ENCODE measurements at regions not wholly inside any gene's neighbourhood (a gene's known extent, or its start where the extent isn't known, plus 50 kb on each side); places are given as distances from the start of the nearest gene placed in this dataset.

DNA sequence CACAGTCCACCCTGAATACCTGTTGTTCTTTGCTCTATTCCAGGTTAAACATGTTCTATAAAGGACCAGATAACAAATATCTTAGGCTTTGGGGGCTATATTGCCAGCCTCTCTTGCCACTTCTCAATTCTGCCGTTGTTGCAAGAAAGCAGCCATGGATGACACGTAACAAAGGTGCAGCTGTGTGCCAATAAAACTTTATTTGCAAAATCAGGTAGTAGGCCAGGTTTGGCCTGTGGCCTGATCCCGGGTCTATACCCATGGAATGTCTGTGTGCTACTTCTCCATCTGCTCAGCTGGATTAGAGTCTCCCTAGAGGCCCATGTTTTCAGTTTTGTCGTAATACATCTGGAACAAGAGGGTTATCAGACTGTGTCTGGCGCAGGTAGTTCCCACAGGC is 175.3 kb upstream of the KCNG1 start:
- Histone ChIP-seq H3K9me3 (no peaks in the 10 kb centered on the region), H3K4me3 (no peak overlapping the region), H3K27me3 (peaks cover 0 to 39% (median 5%) of the 10 kb centered on the region in 3 donors), H3K36me3 (no peaks in the 10 kb centered on the region), H3K4me1 (no peaks in the 10 kb centered on the region), H3K27ac (no peak overlapping the region)
- no peak for DNase-seq
- intact Hi-C loops (cut with DNase I; ENCODE audit: low total_unique reads) = no loop called here
- TF ChIP-seq POLR2A (IDR thresholded peaks at IDR 0.05) = no peak
- TF ChIP-seq, protein P1, sequence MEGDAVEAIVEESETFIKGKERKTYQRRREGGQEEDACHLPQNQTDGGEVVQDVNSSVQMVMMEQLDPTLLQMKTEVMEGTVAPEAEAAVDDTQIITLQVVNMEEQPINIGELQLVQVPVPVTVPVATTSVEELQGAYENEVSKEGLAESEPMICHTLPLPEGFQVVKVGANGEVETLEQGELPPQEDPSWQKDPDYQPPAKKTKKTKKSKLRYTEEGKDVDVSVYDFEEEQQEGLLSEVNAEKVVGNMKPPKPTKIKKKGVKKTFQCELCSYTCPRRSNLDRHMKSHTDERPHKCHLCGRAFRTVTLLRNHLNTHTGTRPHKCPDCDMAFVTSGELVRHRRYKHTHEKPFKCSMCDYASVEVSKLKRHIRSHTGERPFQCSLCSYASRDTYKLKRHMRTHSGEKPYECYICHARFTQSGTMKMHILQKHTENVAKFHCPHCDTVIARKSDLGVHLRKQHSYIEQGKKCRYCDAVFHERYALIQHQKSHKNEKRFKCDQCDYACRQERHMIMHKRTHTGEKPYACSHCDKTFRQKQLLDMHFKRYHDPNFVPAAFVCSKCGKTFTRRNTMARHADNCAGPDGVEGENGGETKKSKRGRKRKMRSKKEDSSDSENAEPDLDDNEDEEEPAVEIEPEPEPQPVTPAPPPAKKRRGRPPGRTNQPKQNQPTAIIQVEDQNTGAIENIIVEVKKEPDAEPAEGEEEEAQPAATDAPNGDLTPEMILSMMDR (IDR thresholded peaks at IDR 0.05) = no peak
- no peak for TF ChIP-seq EP300 (IDR thresholded peaks at IDR 0.05)
- TF ChIP-seq POLR2AphosphoS5 (IDR thresholded peaks at IDR 0.05) = no peak
- 84 to 87% (median 87%) methylated on average over 5 of the region's 5 CpGs for WGBS, 5 donors

DNA sequence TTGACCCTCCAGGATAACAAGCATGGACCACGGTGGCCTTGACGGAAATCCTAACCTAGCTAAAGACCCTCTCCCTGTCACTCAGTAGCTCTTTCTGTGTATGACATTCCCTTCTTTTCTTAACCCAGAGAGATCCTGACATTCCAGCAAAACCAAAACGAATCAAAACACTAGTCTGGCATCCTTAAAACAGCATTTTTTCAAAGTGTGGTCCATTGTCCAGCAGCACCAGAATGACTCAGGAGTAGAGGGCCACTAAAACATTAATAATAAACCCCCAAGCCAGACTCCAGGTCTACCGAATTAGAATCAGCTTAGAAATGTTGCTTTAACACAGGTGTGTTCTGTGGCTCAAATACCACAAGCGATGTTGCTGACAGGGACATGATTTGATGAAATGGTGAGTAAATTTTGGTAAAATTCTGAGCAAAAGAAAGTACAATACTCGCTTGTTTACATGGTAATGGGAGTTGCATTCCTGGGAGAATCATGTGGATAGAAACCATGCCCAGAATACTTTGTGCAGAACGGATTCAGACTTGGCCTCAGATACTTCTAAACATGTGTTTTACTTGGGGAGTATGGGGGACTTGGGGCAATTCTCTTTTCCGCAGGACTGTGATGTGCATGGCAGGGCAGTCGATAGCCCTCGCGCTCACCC is 174.2 kb upstream of the KCNG1 start:
- no peak overlapping the region for H3K27ac ChIP-seq
- no peaks in the 10 kb centered on the region for H3K9me3 ChIP-seq
- no peak overlapping the region for H3K4me3 ChIP-seq
- intact Hi-C loops (cut with DNase I; ENCODE audit: low total_unique reads) = no loop called here
- no peaks in the 10 kb centered on the region for H3K4me1 ChIP-seq
- WGBS, 5 donors = 70 to 78% (median 76%) methylated on average over 11 of the region's 11 CpGs
- no peaks in the 10 kb centered on the region for H3K36me3 ChIP-seq
- TF ChIP-seq POLR2AphosphoS5 (IDR thresholded peaks at IDR 0.05) = no peak
- H3K27me3 ChIP-seq = peaks cover 0 to 39% (median 5%) of the 10 kb centered on the region in 3 donors
- DNase-seq = no peak

DNA sequence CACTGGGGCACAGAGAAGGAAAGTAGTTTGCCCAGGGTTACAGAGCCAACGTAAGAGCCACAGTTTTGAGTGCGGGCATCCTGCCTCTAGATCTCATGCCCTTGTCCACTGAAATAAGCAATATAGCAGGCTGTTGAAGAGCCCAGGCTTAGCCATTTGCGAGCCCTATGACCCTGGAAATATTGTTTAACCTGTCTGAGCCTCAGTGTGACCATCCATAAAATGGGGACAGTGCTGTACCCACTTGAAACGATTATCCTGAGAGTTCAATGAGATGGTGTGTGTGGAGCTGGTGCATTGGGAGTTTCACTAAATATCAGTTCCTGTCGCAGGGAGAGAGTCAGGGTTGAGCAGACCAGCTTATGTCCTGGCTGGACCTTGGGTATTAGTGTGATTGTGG is 173.1 kb upstream of the KCNG1 start:
- Histone ChIP-seq H3K27me3 (peaks cover 0 to 44% (median 5%) of the 10 kb centered on the region in 3 donors), H3K4me3 (no peak overlapping the region), H3K9me3 (no peaks in the 10 kb centered on the region), H3K4me1 (no peaks in the 10 kb centered on the region), H3K36me3 (no peaks in the 10 kb centered on the region), H3K27ac (no peak overlapping the region)
- intact Hi-C loops (cut with DNase I; ENCODE audit: low total_unique reads) = no loop called here
- TF ChIP-seq POLR2A (IDR thresholded peaks at IDR 0.05) = no peak
- TF ChIP-seq POLR2AphosphoS5 (IDR thresholded peaks at IDR 0.05) = no peak
- no peak for TF ChIP-seq EP300 (IDR thresholded peaks at IDR 0.05)
- TF ChIP-seq, protein P1 (IDR thresholded peaks at IDR 0.05) = no peak
- no peak for DNase-seq
- 69 to 87% (median 86%) methylated on average over 5 of the region's 5 CpGs for WGBS, 5 donors

DNA sequence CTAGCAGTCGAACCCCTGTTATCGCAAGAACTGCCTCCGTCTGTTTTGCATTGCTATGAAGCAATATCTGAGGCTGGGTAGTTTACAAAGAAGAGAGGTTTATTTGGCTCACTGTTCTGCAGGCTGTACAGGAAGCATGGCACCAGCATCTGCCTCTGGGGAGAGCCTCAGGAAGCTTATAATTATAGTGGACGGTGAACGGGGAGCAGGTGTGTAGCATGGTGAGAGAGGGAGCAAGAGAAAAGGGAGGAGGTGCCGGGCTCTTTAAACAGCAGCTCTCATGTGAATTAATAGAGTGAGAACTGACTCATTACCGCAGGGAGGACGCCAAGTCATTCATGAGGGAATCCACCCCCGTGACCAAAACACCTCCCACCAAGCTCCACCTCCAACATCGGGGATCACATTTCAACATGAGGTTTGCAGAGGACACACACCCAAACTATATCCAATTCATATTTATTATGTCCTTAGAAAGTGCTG is 172.6 kb upstream of the KCNG1 start:
- TF ChIP-seq EP300 (IDR thresholded peaks at IDR 0.05) (no peak), POLR2A (IDR thresholded peaks at IDR 0.05) (no peak), POLR2AphosphoS5 (IDR thresholded peaks at IDR 0.05) (no peak)
- TF ChIP-seq, protein P1 (IDR thresholded peaks at IDR 0.05) = no peak
- whole genome bisulfite sequencing, 5 donors = 72 to 80% (median 75%) methylated on average over 10 of the region's 10 CpGs
- Histone ChIP-seq H3K27me3 (peaks cover 0 to 47% (median 5%) of the 10 kb centered on the region in 3 donors), H3K4me1 (no peaks in the 10 kb centered on the region), H3K36me3 (no peaks in the 10 kb centered on the region), H3K9me3 (no peaks in the 10 kb centered on the region), H3K4me3 (no peak overlapping the region), H3K27ac (no peak overlapping the region)
- intact Hi-C loops (cut with DNase I; ENCODE audit: low total_unique reads) = no loop called here
- DNase-seq = no peak

Measured in stomach (tissue), 8 donors.